GM18909 (cell line): ENCODE measurements at regions not wholly inside any gene's neighbourhood (a gene's known extent, or its start where the extent isn't known, plus 50 kb on each side); places are given as distances from the start of the nearest gene placed in this dataset.
A peak's percentile ranks its signal among the peaks of the same experiment; 100 is the strongest.
"Not testable (repeated sequence)": the region's sequence is repeated elsewhere in the genome, so short reads cannot be mapped to it uniquely, and the experiment has no call there.

Experiments used
- ATAC-seq: cut with Tn5 transposase; IDR thresholded peaks from one replicate; pipeline ENCODE4 v1.9.1; 2021; ENCODE audit warnings: mild to moderate bottlenecking; ENCODE audit not compliant: unreplicated experiment, poor library complexity

- no peak for ATAC-seq
Measured at GRCh38 chr3:43818229-43818628, 127.5 kb downstream of the ABHD5 start.

- no peak for ATAC-seq
Measured at GRCh38 chr3:43838009-43838758, 147.4 kb downstream of the ABHD5 start.

DNA sequence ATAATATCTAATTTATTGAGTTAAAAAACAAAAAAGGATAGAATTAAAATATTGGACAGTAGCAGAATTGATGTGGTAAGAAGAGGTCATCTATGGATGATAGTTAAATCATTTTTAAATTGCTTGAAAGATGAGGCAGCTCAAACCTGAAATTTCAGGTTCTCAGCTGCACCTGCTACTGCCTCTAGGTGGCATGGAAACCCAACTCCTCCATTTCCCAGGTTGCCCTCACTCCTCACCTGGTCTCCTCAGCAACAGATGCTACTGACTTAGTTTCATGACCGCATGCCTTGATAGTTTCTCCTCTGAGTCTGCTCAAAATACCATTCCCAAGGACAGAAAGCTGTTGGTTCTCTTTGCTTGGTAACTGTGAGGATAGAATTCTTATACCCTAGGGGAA, 148.1 kb downstream of the ABHD5 start:
- no peak for ATAC-seq

DNA sequence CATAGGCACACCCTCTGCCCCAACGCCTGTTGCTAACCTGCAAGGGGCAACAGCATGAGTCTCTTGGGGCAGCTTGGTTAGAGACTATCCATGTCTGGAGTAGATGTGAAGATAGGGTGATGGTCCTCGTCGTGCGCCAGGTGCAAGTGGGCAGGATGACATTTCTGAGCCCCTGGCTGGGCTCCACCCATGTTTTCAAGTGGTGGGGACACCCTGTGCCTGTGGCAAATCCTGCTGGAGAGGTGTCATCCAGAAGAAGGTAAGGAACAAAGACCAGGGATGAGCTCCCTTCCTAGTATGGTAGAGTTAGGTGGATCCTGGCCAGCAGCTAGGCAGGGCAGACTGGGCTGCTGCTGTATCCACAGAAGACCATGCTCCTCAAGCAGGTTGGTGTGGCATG, 152.6 kb downstream of the ABHD5 start:
- ATAC-seq = no peak

DNA sequence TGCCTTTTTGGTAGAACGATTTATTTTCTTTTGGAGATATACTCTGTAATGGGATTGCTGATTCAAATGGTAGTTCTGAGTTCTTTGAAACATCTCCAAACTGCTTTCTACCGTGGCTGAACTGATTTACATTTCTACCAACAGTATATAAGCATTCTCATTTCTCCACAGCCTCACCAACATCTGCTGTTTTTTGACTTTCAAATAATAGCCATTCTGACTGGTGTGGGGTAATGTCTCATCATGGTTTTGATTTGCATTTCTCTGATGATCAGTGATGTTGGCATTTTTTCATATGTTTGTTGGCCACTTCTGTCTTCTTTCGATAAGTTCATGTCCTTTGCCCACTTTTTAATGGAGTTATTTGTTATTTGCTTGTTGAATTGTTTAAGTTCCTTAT, 154.0 kb downstream of the ABHD5 start:
- ATAC-seq = no peak

- ATAC-seq = not testable (repeated sequence)
Measured at GRCh38 chr3:43845553-43845952, 154.8 kb downstream of the ABHD5 start.

GRCh38 chr3:43852066-43852465, 161.3 kb downstream of the ABHD5 start:
- no peak for ATAC-seq

DNA sequence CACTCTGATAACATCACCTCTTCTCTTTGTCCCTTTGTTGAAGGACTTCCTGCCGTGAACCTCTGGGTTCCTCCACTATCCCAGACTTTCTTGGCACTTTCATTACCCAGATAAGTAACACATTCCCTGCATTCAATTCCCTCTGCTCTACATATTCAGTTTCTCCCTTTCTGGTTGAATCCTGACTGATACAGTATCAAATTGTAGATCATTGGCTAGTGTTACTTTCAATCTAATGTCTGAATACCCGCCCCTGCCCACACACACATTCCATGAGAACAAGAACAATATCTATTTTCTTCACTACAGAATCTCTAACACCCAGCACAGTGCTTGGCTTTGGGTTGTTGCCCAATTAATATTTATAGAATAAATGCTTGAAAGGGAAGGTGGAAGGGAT, 163.5 kb downstream of the ABHD5 start:
- no peak for ATAC-seq

DNA sequence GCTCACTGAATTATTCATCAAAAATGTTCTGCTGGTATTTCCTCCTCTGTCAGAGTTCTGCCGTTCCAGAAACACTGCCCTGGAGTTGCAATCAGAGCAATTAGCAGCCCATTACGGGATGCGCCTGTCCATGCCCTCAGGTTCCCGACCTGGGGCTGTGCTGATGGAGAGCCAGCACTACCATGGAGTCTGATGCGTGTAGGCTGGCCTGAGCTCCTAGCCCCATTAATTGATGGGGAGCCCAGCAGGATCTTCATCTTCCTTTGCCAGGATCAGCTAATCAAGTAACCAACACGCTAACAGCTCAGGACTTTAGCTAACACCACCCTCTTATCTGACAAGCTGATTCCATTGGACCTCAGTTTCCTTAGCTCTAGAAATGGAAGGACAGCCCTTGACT, 164.2 kb downstream of the ABHD5 start:
- ATAC-seq = no peak

DNA sequence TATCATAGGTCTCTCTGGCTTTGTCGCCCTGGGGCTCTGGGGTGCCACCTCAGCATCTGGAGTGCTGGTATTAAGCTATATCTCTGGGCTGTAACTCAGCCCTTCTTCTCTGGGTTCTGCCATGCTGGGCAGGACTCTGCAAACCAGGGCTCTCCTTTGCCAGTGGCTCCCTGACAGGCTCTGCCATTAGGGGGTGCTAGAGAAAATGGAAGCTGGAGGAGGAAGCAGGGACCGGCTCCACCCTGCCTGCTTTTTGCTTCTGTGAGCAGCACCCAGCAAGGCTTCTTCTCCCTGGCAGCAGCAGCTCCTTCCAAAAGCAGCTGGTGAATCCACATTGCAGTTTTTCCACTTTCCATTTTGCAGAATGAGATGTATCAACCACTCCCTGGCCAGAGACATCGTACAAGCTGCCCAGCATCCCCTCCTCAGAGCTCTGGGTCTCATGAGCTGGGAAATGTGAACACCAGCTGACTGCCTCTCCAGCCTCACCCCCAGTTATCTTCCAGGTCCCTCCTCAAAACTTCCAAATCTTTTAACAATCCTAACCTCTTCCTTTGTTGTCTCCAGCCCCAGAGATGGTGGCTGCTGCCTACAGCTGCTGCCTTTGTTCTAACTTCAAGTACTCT, 165.0 kb downstream of the ABHD5 start:
- peak; percentile 47 for ATAC-seq

DNA sequence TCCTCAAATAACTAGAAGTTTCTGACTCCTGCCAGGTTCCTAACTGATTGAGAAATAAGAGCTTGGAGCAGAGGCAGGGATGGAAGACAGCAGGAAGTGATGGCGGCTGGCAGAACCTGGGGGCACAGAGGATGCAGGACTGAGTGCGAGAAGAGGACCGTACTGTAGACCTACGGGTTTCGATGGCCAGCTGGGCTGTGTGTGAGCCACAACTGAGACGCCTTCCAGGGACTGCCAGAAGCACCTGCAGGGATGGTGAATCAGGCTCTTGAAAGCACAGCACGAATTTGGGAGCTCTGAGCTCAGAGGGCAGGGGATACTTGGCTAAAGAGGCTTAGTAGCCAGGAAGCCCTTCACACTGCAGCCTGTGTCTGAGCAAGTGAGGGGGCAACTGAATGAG, 165.6 kb downstream of the ABHD5 start:
- ATAC-seq = no peak

- no peak for ATAC-seq
Measured at GRCh38 chr3:43856761-43857160, 166.0 kb downstream of the ABHD5 start.

DNA sequence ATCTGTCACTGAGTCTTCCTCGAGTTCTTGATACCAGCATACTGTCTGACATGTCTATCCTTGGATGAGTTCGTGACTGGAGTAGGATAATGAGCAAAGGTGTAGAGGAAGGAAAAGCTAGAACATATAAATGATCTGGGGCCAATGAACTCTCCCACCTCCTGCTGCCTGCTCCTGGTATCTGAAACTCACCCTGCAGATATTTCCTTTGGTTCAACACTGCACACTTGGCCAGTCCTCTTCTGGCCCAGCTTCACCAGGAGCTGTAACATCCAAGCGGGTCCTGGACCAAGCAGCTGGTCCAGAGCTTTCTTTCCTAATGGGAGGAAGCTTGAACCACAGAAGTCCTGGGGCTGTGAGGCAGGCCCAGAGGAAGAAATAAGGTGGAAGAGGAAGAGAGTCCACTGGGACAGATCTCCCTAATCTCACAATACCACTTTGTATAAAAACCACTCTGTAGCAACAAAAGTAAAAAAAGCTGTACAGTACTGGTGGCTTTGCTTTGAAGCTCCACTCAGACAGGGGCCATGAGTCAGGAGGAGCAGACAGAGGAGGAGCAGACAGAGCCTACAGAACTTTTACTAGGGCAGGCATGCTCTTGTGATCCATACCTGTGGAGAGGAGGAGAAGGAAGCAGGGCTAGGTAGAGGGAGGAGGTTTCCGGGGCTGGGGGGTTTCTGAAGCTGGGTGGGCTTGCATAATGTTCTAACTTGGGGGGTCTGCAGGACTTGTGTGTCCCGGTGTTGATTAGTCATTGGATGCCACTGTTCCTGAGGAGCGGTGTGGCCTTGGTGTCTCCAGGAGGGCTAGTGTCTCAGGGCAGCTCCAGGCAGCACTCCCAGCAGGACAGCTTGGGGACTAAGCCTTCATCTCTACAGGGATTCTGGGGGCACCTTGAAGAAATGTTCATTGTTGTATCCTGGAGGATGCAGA, 166.9 kb downstream of the ABHD5 start:
- no peak for ATAC-seq

DNA sequence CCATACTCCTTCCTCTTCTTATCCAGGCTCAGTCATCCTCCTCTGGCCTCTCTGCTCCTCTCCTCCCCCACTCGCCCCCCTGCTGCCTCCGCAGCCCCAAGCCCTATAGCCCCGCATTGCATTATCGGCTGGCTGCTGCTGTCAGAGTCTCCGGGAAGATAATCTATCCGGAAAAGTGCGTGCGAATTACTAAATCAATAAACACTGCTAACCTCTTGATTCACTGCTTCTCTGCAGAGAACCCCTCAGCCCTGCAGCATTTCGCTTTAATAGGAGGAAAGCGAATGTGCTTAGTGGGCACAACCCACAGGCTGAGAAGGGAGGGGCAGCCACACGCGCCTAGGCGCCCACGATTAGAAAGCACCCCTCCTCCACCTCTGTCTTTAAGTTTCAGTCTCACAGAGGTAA, 167.6 kb downstream of the ABHD5 start:
- no peak for ATAC-seq

- no peak for ATAC-seq
Measured at GRCh38 chr3:43859766-43860165, 169.0 kb downstream of the ABHD5 start.

DNA sequence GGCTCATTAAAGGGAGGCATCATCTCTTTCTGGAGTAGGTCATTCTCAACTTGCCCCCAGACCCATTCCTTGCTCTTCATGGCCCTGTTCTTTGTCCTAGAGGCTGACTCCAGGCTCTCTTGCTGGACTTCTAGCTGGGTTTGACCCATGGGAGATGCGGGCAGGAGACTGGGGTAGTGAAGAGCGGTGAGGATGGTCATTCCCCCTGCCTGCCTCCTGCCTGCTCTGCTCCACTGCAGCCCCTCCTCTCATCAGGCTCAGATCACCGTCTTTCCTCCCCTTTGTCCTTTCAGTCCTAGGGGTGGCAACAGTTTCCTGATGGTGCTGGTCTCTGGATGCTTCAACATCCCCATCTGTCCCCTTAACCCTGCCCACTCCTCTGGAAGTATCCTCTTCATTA, 170.9 kb downstream of the ABHD5 start:
- no peak for ATAC-seq

GRCh38 chr3:43862470-43862869, 171.7 kb downstream of the ABHD5 start:
- ATAC-seq = no peak

DNA sequence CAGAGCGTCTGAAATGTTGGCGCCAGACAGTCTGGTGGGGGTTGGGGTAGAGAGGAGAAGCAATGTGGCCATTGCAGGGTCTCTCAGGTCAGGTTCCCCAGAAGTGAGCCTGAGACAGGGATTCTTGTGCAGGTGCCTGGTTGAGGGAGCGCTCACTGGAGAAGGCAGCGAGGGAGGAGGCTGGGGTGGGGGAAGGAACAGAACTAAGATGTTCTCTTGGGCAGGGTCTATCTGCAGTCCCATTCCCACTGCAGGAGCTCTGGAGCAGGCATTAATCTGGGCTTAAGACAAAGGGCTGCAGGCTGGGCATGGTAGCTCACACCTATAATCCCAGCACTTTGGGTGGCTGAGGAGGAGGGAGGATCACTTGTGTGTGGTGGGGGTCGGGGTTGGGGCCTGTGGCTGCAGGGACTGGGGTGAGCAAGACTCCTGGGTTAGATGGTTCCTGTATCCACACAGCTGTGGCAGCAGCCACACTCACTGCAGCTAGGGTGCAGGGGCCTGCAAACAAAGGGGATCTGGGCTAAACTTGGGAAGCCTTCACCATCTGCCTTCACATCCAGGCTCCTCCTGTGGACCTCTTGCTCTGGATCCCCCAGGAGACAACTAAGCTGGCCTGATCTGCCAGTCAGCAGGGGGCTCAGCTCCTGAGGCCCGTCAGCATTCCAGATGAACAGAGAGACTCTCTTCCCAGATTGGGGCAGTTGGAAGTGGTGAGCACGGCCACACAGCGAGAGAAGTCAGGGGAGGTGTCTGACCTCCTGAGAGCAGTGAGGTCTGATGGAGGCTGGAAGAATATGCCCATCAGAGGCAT, 172.5 kb downstream of the ABHD5 start:
- no peak for ATAC-seq

GRCh38 chr3:43863966-43864933, 173.5 kb downstream of the ABHD5 start:
- no peak for ATAC-seq
